CD14-positive monocyte (primary cell): ENCODE measurements at regions not wholly inside any gene's neighbourhood (a gene's known extent, or its start where the extent isn't known, plus 50 kb on each side); places are given as distances from the start of the nearest gene placed in this dataset.

Experiments used
- DNase-seq, 3 donors: peaks; one replicate each; pipeline ENCODE4 v3.0.0-alpha.2; 2011 to 2022
- H2AFZ ChIP-seq: 2 replicates; pipeline ENCODE4 v1.6.0; 2012; ENCODE audit warnings: mild to moderate bottlenecking, low read depth, low read length, inconsistent platforms; ENCODE audit not compliant: insufficient read depth, poor library complexity, severe bottlenecking
- H3K27ac ChIP-seq, 2 donors: 1 replicate in 1 of 2; 2 replicates in 1 of 2; pipeline ENCODE4 v1.5.1; 2012 to 2013; ENCODE audit warnings: low read length in 2 of 2, control low read depth in 1 of 2, inconsistent platforms in 1 of 2, low read depth in 1 of 2, mild to moderate bottlenecking in 1 of 2
- H3K27me3 ChIP-seq, 2 donors: one replicate each; pipeline versions ENCODE4 v1.6.0 to v1.6.1; 2011 to 2013; ENCODE audit warnings: low read length in 2 of 2; ENCODE audit not compliant: control insufficient read depth in 2 of 2, insufficient read depth in 2 of 2
- H3K36me3 ChIP-seq, 2 donors: replicated peaks in 1 of 2; 1 replicate in 1 of 2; 2 replicates in 1 of 2; pipeline versions ENCODE4 v1.5.1 to v1.6.1; 2012 to 2013; ENCODE audit warnings: low read length in 2 of 2, control low read depth in 1 of 2, inconsistent platforms in 1 of 2, mild to moderate bottlenecking in 1 of 2; ENCODE audit not compliant: insufficient read depth in 2 of 2, control insufficient read depth in 1 of 2
- H3K4me1 ChIP-seq, 2 donors: 1 replicate in 1 of 2; 2 replicates in 1 of 2; pipeline versions ENCODE4 v1.5.1 to v1.6.1; 2012 to 2013; ENCODE audit warnings: low read length in 2 of 2, control low read depth in 1 of 2, inconsistent platforms in 1 of 2, mild to moderate bottlenecking in 1 of 2, moderate library complexity in 1 of 2; ENCODE audit not compliant: insufficient read depth in 2 of 2, control insufficient read depth in 1 of 2
- H3K4me2 ChIP-seq: replicated peaks from 2 replicates; pipeline ENCODE3; 2012; ENCODE audit warnings: low read length, moderate library complexity, mild to moderate bottlenecking; ENCODE audit not compliant: poor library complexity, severe bottlenecking; ENCODE audit errors: extremely low read depth
- H3K4me3 ChIP-seq, 3 experiments: fragments of 200-600 bp in 1 of 3; sonication (generic) in 1 of 3; replicated peaks in 1 of 3; 1 replicate in 2 of 3; 2 replicates in 1 of 3; pipeline ENCODE4 v1.5.1; 2011 to 2013; ENCODE audit warnings: low read length in 3 of 3, mild to moderate bottlenecking in 3 of 3, control low read depth in 2 of 3, low read depth in 2 of 3, inconsistent platforms in 1 of 3, moderate library complexity in 1 of 3
- H3K79me2 ChIP-seq: 2 replicates; pipeline ENCODE4 v1.6.0; 2012; ENCODE audit warnings: mild to moderate bottlenecking, control low read depth, inconsistent platforms, low read length, moderate library complexity; ENCODE audit not compliant: insufficient read depth
- H3K9ac ChIP-seq: 2 replicates; pipeline ENCODE4 v1.6.0; 2017; ENCODE audit warnings: low read length, mild to moderate bottlenecking; ENCODE audit not compliant: insufficient read depth, poor library complexity, severe bottlenecking
- H3K9me3 ChIP-seq, 2 donors: replicated peaks in 1 of 2; 1 replicate in 1 of 2; 2 replicates in 1 of 2; pipeline versions ENCODE4 v1.5.1 to v1.6.1; 2012 to 2013; ENCODE audit warnings: low read length in 2 of 2, control low read depth in 1 of 2; ENCODE audit not compliant: control insufficient read depth in 1 of 2, insufficient read depth in 1 of 2
- H4K20me1 ChIP-seq: 2 replicates; pipeline ENCODE4 v1.6.0; 2012; ENCODE audit warnings: mild to moderate bottlenecking, low read length, control low read depth, moderate library complexity; ENCODE audit not compliant: insufficient read depth
- H3K27ac Mint-ChIP-seq, 7 donors: one replicate each; pipeline ENCODE4 v1.8.0; 2020; ENCODE audit warnings: mild to moderate bottlenecking in 7 of 7, mixed read lengths in 7 of 7, moderate library complexity in 6 of 7, inconsistent platforms in 2 of 7
- H3K27me3 Mint-ChIP-seq, 3 donors: one replicate each; pipeline ENCODE4 v1.8.0; 2021 to 2022; ENCODE audit warnings: low read depth in 3 of 3, mild to moderate bottlenecking in 3 of 3, mixed read lengths in 3 of 3, moderate library complexity in 3 of 3, inconsistent platforms in 1 of 3
- H3K36me3 Mint-ChIP-seq, 2 donors: one replicate each; pipeline ENCODE4 v1.8.0; 2020; ENCODE audit warnings: mixed read lengths in 2 of 2, inconsistent platforms in 1 of 2, mild to moderate bottlenecking in 1 of 2
- H3K4me1 Mint-ChIP-seq: one replicate; pipeline ENCODE4 v1.8.0; 2020; ENCODE audit warnings: mild to moderate bottlenecking, mixed read lengths
- H3K4me3 Mint-ChIP-seq, 2 donors: one replicate each; pipeline ENCODE4 v1.8.0; 2020; ENCODE audit warnings: mild to moderate bottlenecking in 2 of 2, mixed read lengths in 2 of 2, moderate library complexity in 1 of 2
- H3K9me3 Mint-ChIP-seq, 7 donors: one replicate each; pipeline ENCODE4 v1.8.0; 2020 to 2022; ENCODE audit warnings: mixed read lengths in 7 of 7, mild to moderate bottlenecking in 6 of 7, moderate library complexity in 6 of 7, inconsistent platforms in 2 of 7
- CTCF ChIP-seq: fragments of 200-600 bp; IDR thresholded peaks from one replicate; pipeline ENCODE4 v1.8.0; 2022; ENCODE audit warnings: antibody characterized with exemption, mild to moderate bottlenecking
- WGBS: methylation state at CpG from one replicate; pipeline ENCODE4 v1.1.5; 2013; ENCODE audit warnings: missing lambda C conversion rate; ENCODE audit not compliant: insufficient coverage; 5-methylcytosine and 5-hydroxymethylcytosine counted together
- intact Hi-C, 2 donors: fragments of 100-400 bp; cut with micrococcal nuclease; formaldehyde crosslinking; loops; one replicate each; pipeline versions ENCODE4 v1.15.0 to v1.15.1; 2023

GRCh38 chr2:14301331-14301730 lies 331.2 kb upstream of the LRATD1 start:
- Histone ChIP-seq H3K9ac (no peak overlapping the region), H3K27me3 (no peaks in the 10 kb centered on the region), H3K79me2 (no peaks in the 10 kb centered on the region), H2AFZ (no peak overlapping the region), H3K4me2 (no peak overlapping the region), H4K20me1 (no peaks in the 10 kb centered on the region), H3K4me3 (no peak overlapping the region), H3K9me3 (no peaks in the 10 kb centered on the region), H3K27ac (no peak overlapping the region), H3K36me3 (no peaks in the 10 kb centered on the region), H3K4me1 (no peaks in the 10 kb centered on the region)
- Mint-ChIP-seq H3K9me3 (peaks cover 0 to 6% (median 0%) of the 10 kb centered on the region in 7 donors), H3K27ac (no peak overlapping the region), H3K27me3 (no peaks in the 10 kb centered on the region), H3K4me3 (no peak overlapping the region), H3K36me3 (no peaks in the 10 kb centered on the region), H3K4me1 (no peaks in the 10 kb centered on the region)
- WGBS = 83% methylated on average over 1 of the region's 2 CpGs
- intact Hi-C loops = no loop called here
- TF ChIP-seq CTCF = no peak
- DNase-seq = no peak

GRCh38 chr2:14303366-14304115 lies 329.0 kb upstream of the LRATD1 start:
- no peak for DNase-seq
- Histone ChIP-seq H3K4me1 (no peaks in the 10 kb centered on the region), H3K27me3 (no peaks in the 10 kb centered on the region), H4K20me1 (no peaks in the 10 kb centered on the region), H3K9me3 (peaks cover 0 to 3% of the 10 kb centered on the region in 2 donors), H3K79me2 (no peaks in the 10 kb centered on the region), H3K27ac (no peak overlapping the region), H3K4me3 (no peak overlapping the region), H2AFZ (no peak overlapping the region), H3K9ac (no peak overlapping the region), H3K4me2 (no peak overlapping the region), H3K36me3 (no peaks in the 10 kb centered on the region)
- Mint-ChIP-seq H3K4me1 (no peaks in the 10 kb centered on the region), H3K27ac (no peak overlapping the region), H3K9me3 (peaks cover 0 to 9% (median 3%) of the 10 kb centered on the region in 7 donors), H3K36me3 (no peaks in the 10 kb centered on the region), H3K4me3 (no peak overlapping the region), H3K27me3 (no peaks in the 10 kb centered on the region)
- no peak for TF ChIP-seq CTCF
- intact Hi-C loops = no loop called here
- no CpG with 5 or more reads among the region's 3 CpGs for WGBS
